ENCODE measurements at regions not wholly inside any gene's neighbourhood (a gene's known extent, or its start where the extent isn't known, plus 50 kb on each side); places are given as distances from the start of the nearest gene placed in this dataset.

DNA sequence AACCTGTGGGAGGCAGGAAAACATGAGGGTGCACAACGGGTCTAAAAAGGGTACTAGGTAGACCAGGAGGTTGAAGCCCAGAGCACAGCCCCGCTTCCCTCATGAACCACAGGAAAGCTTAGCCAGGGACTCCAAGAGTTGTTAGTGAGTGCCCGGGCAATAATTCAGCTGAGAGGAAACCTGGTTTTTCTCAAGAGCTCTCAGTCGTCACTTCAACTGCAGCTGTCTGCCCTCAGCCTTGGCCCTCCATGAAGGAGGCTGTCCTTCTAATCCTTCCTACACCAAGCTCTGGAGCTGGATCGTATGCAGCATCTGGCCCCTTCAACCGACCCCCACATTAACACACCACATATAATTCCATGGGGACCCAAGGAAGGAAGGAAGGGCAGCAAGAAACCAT lies 77.0 kb upstream of the BACE2 start:
- peaks cover 0 to 2% (median 0%) of the 10 kb centered on the region in 7 donors for H3K9me3 Mint-ChIP-seq
- no peak overlapping the region for H2AFZ ChIP-seq (ENCODE audit: insufficient read depth, low read depth, low read length, poor library complexity, severe bottlenecking)

DNA sequence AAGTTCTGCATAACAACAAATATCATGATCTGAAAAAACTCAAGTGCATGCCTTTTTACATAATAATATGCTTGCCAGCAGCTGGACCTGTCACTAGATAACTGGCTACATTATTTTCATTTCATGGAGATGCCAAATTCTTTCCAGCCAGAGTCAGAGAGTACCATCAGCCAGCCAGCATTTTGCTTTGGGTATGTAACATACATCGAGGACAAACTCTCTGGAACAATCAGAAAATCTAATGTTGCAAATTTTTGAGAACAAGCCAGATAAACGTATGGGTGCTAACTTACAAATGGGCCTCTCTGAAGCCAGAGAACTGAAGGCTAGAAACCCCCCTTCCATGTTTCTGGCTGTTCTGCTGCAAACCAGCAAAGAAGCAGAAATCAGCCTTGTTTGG lies 76.3 kb upstream of the BACE2 start:
- H3K4me1 Mint-ChIP-seq = peaks cover 7% of the 10 kb centered on the region
- Histone ChIP-seq H3K9me3 (replicated peaks in 1 of 2; ENCODE audit: control insufficient read depth in 1 of 2, insufficient read depth in 1 of 2, low read length in 2 of 2) (no peaks in the 10 kb centered on the region), H4K20me1 (ENCODE audit: insufficient read depth, low read length) (no peaks in the 10 kb centered on the region), H2AFZ (ENCODE audit: insufficient read depth, low read depth, low read length, poor library complexity, severe bottlenecking) (no peak overlapping the region), H3K36me3 (replicated peaks in 1 of 2; ENCODE audit: control insufficient read depth in 1 of 2, insufficient read depth in 2 of 2, low read length in 2 of 2) (no peaks in the 10 kb centered on the region), H3K4me2 (replicated peaks; ENCODE audit: extremely low read depth, low read length, poor library complexity, severe bottlenecking) (no peak overlapping the region), H3K4me3 (replicated peaks in 1 of 3; ENCODE audit: low read depth in 2 of 3, low read length in 3 of 3) (no peak overlapping the region), H3K9ac (ENCODE audit: insufficient read depth, low read length, poor library complexity, severe bottlenecking) (no peak overlapping the region), H3K4me1 (ENCODE audit: control insufficient read depth in 1 of 2, insufficient read depth in 2 of 2, low read length in 2 of 2) (no peaks in the 10 kb centered on the region), H3K27me3 (ENCODE audit: control insufficient read depth in 2 of 2, insufficient read depth in 2 of 2, low read length in 2 of 2) (no peaks in the 10 kb centered on the region), H3K79me2 (ENCODE audit: insufficient read depth, low read length) (no peaks in the 10 kb centered on the region), H3K27ac (ENCODE audit: low read depth in 1 of 2, low read length in 2 of 2) (no peak overlapping the region)
- H3K36me3 Mint-ChIP-seq = no peaks in the 10 kb centered on the region
- peaks cover 0 to 2% (median 0%) of the 10 kb centered on the region in 7 donors for H3K9me3 Mint-ChIP-seq
- no peak overlapping the region for H3K4me3 Mint-ChIP-seq
- TF ChIP-seq, protein P1, sequence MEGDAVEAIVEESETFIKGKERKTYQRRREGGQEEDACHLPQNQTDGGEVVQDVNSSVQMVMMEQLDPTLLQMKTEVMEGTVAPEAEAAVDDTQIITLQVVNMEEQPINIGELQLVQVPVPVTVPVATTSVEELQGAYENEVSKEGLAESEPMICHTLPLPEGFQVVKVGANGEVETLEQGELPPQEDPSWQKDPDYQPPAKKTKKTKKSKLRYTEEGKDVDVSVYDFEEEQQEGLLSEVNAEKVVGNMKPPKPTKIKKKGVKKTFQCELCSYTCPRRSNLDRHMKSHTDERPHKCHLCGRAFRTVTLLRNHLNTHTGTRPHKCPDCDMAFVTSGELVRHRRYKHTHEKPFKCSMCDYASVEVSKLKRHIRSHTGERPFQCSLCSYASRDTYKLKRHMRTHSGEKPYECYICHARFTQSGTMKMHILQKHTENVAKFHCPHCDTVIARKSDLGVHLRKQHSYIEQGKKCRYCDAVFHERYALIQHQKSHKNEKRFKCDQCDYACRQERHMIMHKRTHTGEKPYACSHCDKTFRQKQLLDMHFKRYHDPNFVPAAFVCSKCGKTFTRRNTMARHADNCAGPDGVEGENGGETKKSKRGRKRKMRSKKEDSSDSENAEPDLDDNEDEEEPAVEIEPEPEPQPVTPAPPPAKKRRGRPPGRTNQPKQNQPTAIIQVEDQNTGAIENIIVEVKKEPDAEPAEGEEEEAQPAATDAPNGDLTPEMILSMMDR (IDR thresholded peaks at IDR 0.05) = no peak
- DNase-seq = no peak
- no peak overlapping the region for H3K27ac Mint-ChIP-seq
- intact Hi-C loops (cut with micrococcal nuclease) = no loop called here
- WGBS (ENCODE audit: insufficient coverage) = 100% methylated on average over 2 of the region's 2 CpGs
- peaks cover 5 to 13% (median 8%) of the 10 kb centered on the region in 3 donors for H3K27me3 Mint-ChIP-seq (ENCODE audit: low read depth in 3 of 3)

More for the DNA sequence above, 77.0 kb upstream of the BACE2 start:
- 71% methylated on average over 3 of the region's 6 CpGs for WGBS (ENCODE audit: insufficient coverage)
- no peak for DNase-seq
- H4K20me1 ChIP-seq (ENCODE audit: insufficient read depth, low read length) = no peaks in the 10 kb centered on the region
- Mint-ChIP-seq H3K4me1 (peaks cover 2% of the 10 kb centered on the region), H3K36me3 (no peaks in the 10 kb centered on the region), H3K27ac (no peak overlapping the region), H3K27me3 (ENCODE audit: low read depth in 3 of 3) (peaks cover 2 to 11% (median 4%) of the 10 kb centered on the region in 3 donors), H3K4me3 (no peak overlapping the region)
- H3K36me3 ChIP-seq (replicated peaks in 1 of 2; ENCODE audit: control insufficient read depth in 1 of 2, insufficient read depth in 2 of 2, low read length in 2 of 2) = no peaks in the 10 kb centered on the region
- intact Hi-C loops (cut with micrococcal nuclease) = no loop called here
- H3K79me2 ChIP-seq (ENCODE audit: insufficient read depth, low read length) = no peaks in the 10 kb centered on the region
- H3K4me2 ChIP-seq (replicated peaks; ENCODE audit: extremely low read depth, low read length, poor library complexity, severe bottlenecking) = no peak overlapping the region
- no peaks in the 10 kb centered on the region for H3K27me3 ChIP-seq (ENCODE audit: control insufficient read depth in 2 of 2, insufficient read depth in 2 of 2, low read length in 2 of 2)
- no peaks in the 10 kb centered on the region for H3K9me3 ChIP-seq (replicated peaks in 1 of 2; ENCODE audit: control insufficient read depth in 1 of 2, insufficient read depth in 1 of 2, low read length in 2 of 2)
- TF ChIP-seq, protein P1 (IDR thresholded peaks at IDR 0.05) = no peak
- H3K4me1 ChIP-seq (ENCODE audit: control insufficient read depth in 1 of 2, insufficient read depth in 2 of 2, low read length in 2 of 2) = no peaks in the 10 kb centered on the region
- no peak overlapping the region for H3K4me3 ChIP-seq (replicated peaks in 1 of 3; ENCODE audit: low read depth in 2 of 3, low read length in 3 of 3)
- no peak overlapping the region for H3K27ac ChIP-seq (ENCODE audit: low read depth in 1 of 2, low read length in 2 of 2)
- no peak overlapping the region for H3K9ac ChIP-seq (ENCODE audit: insufficient read depth, low read length, poor library complexity, severe bottlenecking)
